GM23338 (cell line): ENCODE measurements at regions not wholly inside any gene's neighbourhood (a gene's known extent, or its start where the extent isn't known, plus 50 kb on each side); places are given as distances from the start of the nearest gene placed in this dataset.

Experiments used
- ATAC-seq: fragments of 200-7000 bp; cut with Tn5 transposase; 3 replicates; pipeline ENCODE4 v1.9.1; 2020
- DNase-seq: peaks from one replicate; pipeline ENCODE4 v3.0.0-alpha.2; 2015; ENCODE audit warnings: low spot score
- H2AFZ ChIP-seq: fragments of 200-600 bp; sonication (generic); 2 replicates; pipeline ENCODE4 v1.8.0; 2016; ENCODE audit warnings: antibody characterized with exemption, mild to moderate bottlenecking, moderate library complexity
- H3F3A ChIP-seq: fragments of 200-600 bp; sonication (generic); replicated peaks from 2 replicates; pipeline ENCODE4 v1.8.0; 2017; ENCODE audit warnings: antibody characterized with exemption, mixed run types, low read depth
- H3K27ac ChIP-seq: fragments of 200-600 bp; sonication (generic); 2 replicates; pipeline ENCODE4 v1.6.1; 2016; ENCODE audit warnings: low read depth
- H3K27me3 ChIP-seq: fragments of 200-600 bp; sonication (generic); 2 replicates; pipeline ENCODE4 v1.8.0; 2016; ENCODE audit warnings: mild to moderate bottlenecking, mixed run types, moderate library complexity; ENCODE audit not compliant: insufficient read depth
- H3K36me3 ChIP-seq: fragments of 200-600 bp; sonication (generic); 2 replicates; pipeline ENCODE4 v1.8.0; 2016; ENCODE audit warnings: mild to moderate bottlenecking; ENCODE audit not compliant: insufficient read depth
- H3K4me1 ChIP-seq: fragments of 200-600 bp; sonication (generic); 2 replicates; pipeline ENCODE4 v1.8.0; 2016; ENCODE audit warnings: mild to moderate bottlenecking, moderate library complexity; ENCODE audit not compliant: insufficient read depth
- H3K4me2 ChIP-seq: fragments of 200-600 bp; sonication (generic); 2 replicates; pipeline ENCODE4 v1.7.1; 2017; ENCODE audit warnings: mixed run types
- H3K4me3 ChIP-seq: fragments of 200-600 bp; sonication (generic); 2 replicates; pipeline ENCODE4 v1.6.1; 2016; ENCODE audit warnings: mixed run types
- H3K79me2 ChIP-seq: fragments of 200-600 bp; sonication (generic); replicated peaks from 2 replicates; pipeline ENCODE4 v1.8.0; 2017; ENCODE audit warnings: mild to moderate bottlenecking; ENCODE audit not compliant: insufficient read depth
- H3K9me2 ChIP-seq: fragments of 200-600 bp; sonication (generic); 2 replicates; pipeline ENCODE4 v1.8.0; 2017; ENCODE audit not compliant: insufficient read depth
- H4K20me1 ChIP-seq: fragments of 200-600 bp; sonication (generic); replicated peaks from 2 replicates; pipeline ENCODE4 v1.8.0; 2017; ENCODE audit warnings: mild to moderate bottlenecking; ENCODE audit not compliant: insufficient read depth
- H3K27ac Mint-ChIP-seq: 2 replicates; pipeline ENCODE4 v1.8.0; 2020; ENCODE audit warnings: inconsistent platforms, mild to moderate bottlenecking, moderate library complexity, mixed read lengths
- H3K27me3 Mint-ChIP-seq: 3 replicates; pipeline ENCODE4 v1.8.0; 2022; ENCODE audit warnings: low read depth, mild to moderate bottlenecking, moderate library complexity, mixed read lengths, inconsistent platforms; ENCODE audit not compliant: insufficient read depth, poor library complexity
- H3K36me3 Mint-ChIP-seq: 3 replicates; pipeline ENCODE4 v1.8.0; 2021; ENCODE audit warnings: low read depth, mild to moderate bottlenecking, inconsistent platforms, moderate library complexity, mixed read lengths
- H3K4me1 Mint-ChIP-seq: 3 replicates; pipeline ENCODE4 v1.8.0; 2020; ENCODE audit warnings: mild to moderate bottlenecking, inconsistent platforms, mixed read lengths
- H3K4me3 Mint-ChIP-seq: 3 replicates; pipeline ENCODE4 v1.8.0; 2021; ENCODE audit warnings: moderate library complexity, mild to moderate bottlenecking, inconsistent platforms, mixed read lengths
- H3K9me3 Mint-ChIP-seq: 3 replicates; pipeline ENCODE4 v1.8.0; 2020; ENCODE audit warnings: moderate library complexity, mild to moderate bottlenecking, inconsistent platforms, mixed read lengths
- CREB1 ChIP-seq: fragments of 250-450 bp; sonication (Bioruptor Pico); IDR thresholded peaks from 2 replicates; pipeline ENCODE4 v1.5.0; 2020; ENCODE audit warnings: low read depth, mild to moderate bottlenecking, moderate library complexity
- CTCF ChIP-seq, 2 experiments: fragments of 200-600 bp in 1 of 2; sonication (generic) in 1 of 2; conservative IDR thresholded peaks; 2 replicates each; pipeline versions ENCODE4 v1.5.1 to v1.6.1; 2016 to 2017; ENCODE audit warnings: antibody characterized with exemption in 2 of 2, low read depth in 2 of 2, mild to moderate bottlenecking in 2 of 2, moderate library complexity in 1 of 2
- EZH2phosphoT487 ChIP-seq: fragments of 200-600 bp; sonication (generic); IDR thresholded peaks from one replicate; pipeline ENCODE4 v1.8.1; 2018; ENCODE audit warnings: antibody characterized with exemption; ENCODE audit not compliant: unreplicated experiment
- JUNB ChIP-seq: IDR thresholded peaks from one replicate; pipeline ENCODE4 v1.6.1; 2016; ENCODE audit warnings: antibody characterized with exemption; ENCODE audit not compliant: unreplicated experiment
- NANOG ChIP-seq: IDR thresholded peaks from 2 replicates; pipeline ENCODE4 v1.6.1; 2016; ENCODE audit warnings: antibody characterized with exemption, borderline replicate concordance
- POLR2AphosphoS5 ChIP-seq: IDR thresholded peaks from 2 replicates; pipeline ENCODE4 v1.6.1; 2016; ENCODE audit warnings: antibody characterized with exemption, low read depth
- REST ChIP-seq: IDR thresholded peaks from one replicate; pipeline ENCODE4 v1.6.1; 2018; ENCODE audit warnings: antibody characterized with exemption; ENCODE audit not compliant: unreplicated experiment
- STAT1 ChIP-seq: IDR thresholded peaks from one replicate; pipeline ENCODE4 v1.6.1; 2016; ENCODE audit warnings: antibody characterized with exemption; ENCODE audit not compliant: unreplicated experiment
- ZNF114 ChIP-seq: fragments of 250-450 bp; sonication (Bioruptor Pico); IDR thresholded peaks from 2 replicates; pipeline ENCODE4 v1.5.0; 2020; ENCODE audit warnings: mild to moderate bottlenecking, moderate library complexity
- ZNF462 ChIP-seq: fragments of 250-450 bp; sonication (Bioruptor Pico); IDR thresholded peaks from 2 replicates; pipeline ENCODE4 v1.5.0; 2020; ENCODE audit warnings: mild to moderate bottlenecking, moderate library complexity

- H3K4me1 ChIP-seq, result no peaks in the 10 kb centered on the region
- Mint-ChIP-seq H3K27ac (no peak overlapping the region), H3K27me3 (no peaks in the 10 kb centered on the region), H3K9me3 (peaks cover 6% of the 10 kb centered on the region), H3K4me1 (no peaks in the 10 kb centered on the region), H3K36me3 (peaks cover 5% of the 10 kb centered on the region), H3K4me3 (no peak overlapping the region)
- no peaks in the 10 kb centered on the region for H4K20me1 ChIP-seq
- no peaks in the 10 kb centered on the region for H3K27me3 ChIP-seq
- no peak for ATAC-seq
- DNase-seq, result no peak
- H3K4me3 ChIP-seq, result no peak overlapping the region
- H3K9me2 ChIP-seq, result peaks cover 5% of the 10 kb centered on the region; the same call in 1 of the 2 replicates
- no peak overlapping the region for H3K27ac ChIP-seq
- no peaks in the 10 kb centered on the region for H3K36me3 ChIP-seq
- no peak overlapping the region for H3K4me2 ChIP-seq
- peak overlapping the region; percentile 14; the same call in 1 of the 2 replicates for H2AFZ ChIP-seq
- no peaks in the 10 kb centered on the region for H3F3A ChIP-seq
- no peaks in the 10 kb centered on the region for H3K79me2 ChIP-seq
- TF ChIP-seq JUNB, result no peak
Observed at GRCh38 chr1:87885278-87886025, 556.8 kb downstream of the LMO4 start.

GRCh38 chr1:87887100-87887499 is 558.4 kb downstream of the LMO4 start:
- no peak overlapping the region for H3K4me2 ChIP-seq
- no peaks in the 10 kb centered on the region for H3K36me3 ChIP-seq
- no peaks in the 10 kb centered on the region for H4K20me1 ChIP-seq
- Mint-ChIP-seq H3K27me3 (no peaks in the 10 kb centered on the region), H3K27ac (no peak overlapping the region), H3K4me1 (peaks cover 5% of the 10 kb centered on the region; the same call in 2 of the 3 replicates), H3K4me3 (no peak overlapping the region), H3K36me3 (no peaks in the 10 kb centered on the region), H3K9me3 (no peaks in the 10 kb centered on the region; the same call in none of the 3 replicates)
- no peaks in the 10 kb centered on the region for H3K4me1 ChIP-seq
- ATAC-seq (no peak), DNase-seq (no peak)
- no peak overlapping the region for H3K27ac ChIP-seq
- H2AFZ ChIP-seq, result peak overlapping the region; percentile 18; the same call in 1 of the 2 replicates
- no peak overlapping the region for H3K4me3 ChIP-seq
- H3K27me3 ChIP-seq, result no peaks in the 10 kb centered on the region
- H3K9me2 ChIP-seq, result peaks cover 5% of the 10 kb centered on the region; the same call in 1 of the 2 replicates
- no peaks in the 10 kb centered on the region for H3K79me2 ChIP-seq
- H3F3A ChIP-seq, result no peaks in the 10 kb centered on the region
- no peak for TF ChIP-seq NANOG
- no peak for TF ChIP-seq JUNB
- TF ChIP-seq ZNF114, result no peak
- no peak for TF ChIP-seq ZNF462 (CRISPR knock-in tag)
- TF ChIP-seq REST, result no peak
- no peak for TF ChIP-seq STAT1
- TF ChIP-seq POLR2AphosphoS5, result no peak
- no peak for TF ChIP-seq CREB1
- no peak for TF ChIP-seq EZH2phosphoT487
- no peak for TF ChIP-seq CTCF (conservative IDR thresholded peaks at IDR 0.05; ENCODE audit: low read depth in 2 of 2)
